RPMI7951 (cell line): ENCODE measurements at regions not wholly inside any gene's neighbourhood (a gene's known extent, or its start where the extent isn't known, plus 50 kb on each side); places are given as distances from the start of the nearest gene placed in this dataset.

Experiments used
- DNase-seq: peaks from one replicate; pipeline ENCODE4 v3.0.0-alpha.2; 2012; ENCODE audit warnings: low read depth

DNA sequence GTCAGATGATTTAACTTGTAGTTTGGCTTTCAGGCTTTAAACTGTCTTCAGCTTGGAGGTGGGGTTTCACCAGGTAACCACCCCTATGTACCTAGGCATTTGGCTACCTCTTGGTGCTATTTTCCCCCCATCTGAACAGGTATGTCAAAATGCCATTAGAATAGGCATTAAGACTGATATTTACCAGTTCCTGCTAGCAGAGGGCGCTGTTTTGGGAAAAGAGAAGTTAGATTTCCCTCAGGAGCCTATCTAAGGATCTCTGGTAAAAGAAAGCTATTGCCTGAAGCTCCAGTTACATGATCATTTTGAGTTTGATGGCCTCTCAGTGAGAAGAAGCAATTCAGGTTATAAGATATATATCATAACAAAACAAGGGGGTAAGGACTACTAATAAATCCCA is 879.1 kb downstream of the SH3BGRL start:
- no peak for DNase-seq

DNA sequence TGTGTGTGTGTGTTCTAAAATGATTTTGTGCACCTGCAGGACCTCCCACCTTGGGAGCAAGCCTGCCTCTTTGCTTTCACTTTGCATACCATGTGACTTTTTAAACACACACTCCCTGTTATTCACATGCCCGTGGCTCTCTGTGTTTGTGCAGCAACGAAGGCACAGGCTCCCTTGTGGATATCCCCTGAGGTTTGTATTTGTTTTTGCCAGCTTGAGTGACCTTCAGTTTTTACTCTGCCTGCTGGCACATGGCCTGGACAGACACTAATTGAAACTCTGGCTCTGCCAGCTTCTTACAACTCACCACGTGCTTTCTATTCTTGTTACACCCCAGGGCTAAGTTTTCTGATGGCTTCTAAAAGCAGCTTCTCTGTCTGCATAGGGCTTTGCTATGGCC is 885.8 kb downstream of the SH3BGRL start:
- DNase-seq = peak; percentile 26

DNA sequence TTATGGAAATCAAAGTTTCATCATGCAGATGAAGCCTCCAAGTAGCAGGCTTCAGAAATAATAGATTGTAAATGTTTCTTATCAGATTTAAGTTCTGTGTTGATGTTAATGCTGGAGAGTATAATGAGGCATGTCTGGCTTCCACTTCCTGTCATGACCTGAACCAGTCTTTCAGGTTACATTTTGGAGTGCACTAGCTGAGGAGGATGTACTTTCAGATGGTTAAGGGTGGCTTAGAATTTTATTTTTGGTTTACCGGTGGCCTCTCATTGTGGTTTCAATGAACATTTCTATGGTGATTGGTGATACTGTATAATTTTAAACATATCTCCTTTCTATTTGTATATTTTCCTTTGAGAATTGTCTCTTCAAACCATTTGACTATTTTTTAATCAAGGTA is 890.4 kb downstream of the SH3BGRL start:
- no peak for DNase-seq

DNA sequence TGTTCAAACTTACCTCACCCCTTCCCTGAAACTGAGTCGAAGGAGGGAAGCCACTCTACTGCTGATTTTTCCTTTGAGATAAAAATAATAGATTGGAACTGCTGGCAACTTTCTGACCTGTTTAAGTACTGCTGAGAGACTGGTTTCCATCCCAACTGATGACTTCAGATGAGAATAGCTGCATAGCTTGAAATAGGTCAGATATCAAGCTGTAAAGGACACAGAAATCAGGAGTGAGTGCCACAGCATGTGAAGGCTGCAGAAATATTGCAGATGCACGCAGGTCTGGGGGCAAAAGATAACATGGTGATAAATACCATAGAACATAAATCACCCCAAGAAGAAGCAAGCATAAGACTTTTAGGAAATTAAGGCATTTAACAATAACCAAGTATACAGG is 923.2 kb downstream of the SH3BGRL start:
- no peak for DNase-seq

DNA sequence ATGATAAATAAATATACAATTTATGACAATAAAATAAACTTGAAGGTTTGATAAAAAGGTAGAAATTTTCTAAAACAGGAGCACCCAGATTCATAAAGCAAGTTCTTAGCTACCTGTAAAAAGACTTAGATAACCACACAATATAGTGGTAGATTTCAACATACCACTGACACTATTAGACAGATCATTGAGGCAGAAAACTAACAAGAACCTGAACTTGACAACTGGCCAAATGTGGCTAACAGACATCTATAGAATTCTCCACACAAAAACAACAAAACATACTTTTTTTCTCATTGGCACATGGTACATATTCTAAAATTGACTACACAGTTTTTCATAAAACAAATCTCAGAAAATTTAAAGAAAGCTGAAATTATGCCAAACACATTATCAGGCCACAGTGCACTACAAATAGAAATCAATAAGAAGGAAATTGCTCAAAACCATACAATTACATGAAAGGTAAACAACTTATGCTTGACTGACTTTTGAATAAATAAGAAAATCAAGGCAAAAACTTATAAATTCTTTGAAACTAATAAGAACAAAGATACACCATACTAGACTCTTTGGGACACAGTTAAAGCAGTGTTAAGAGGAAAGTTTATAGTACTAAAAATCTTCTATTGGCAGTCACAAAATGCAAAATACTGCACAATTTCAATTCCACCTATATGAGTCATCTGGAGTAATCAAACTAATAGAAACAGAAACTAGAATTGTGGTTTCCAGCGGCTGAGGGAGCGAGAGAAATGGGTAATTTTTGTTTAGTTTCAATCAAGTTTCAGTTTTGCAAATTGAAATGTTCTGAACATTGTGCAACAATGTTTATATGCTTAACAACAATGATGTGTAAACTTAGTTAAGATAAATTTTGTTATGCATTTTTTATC is 925.6 kb downstream of the SH3BGRL start:
- peak; percentile 21 for DNase-seq

GRCh38 chrX:82134378-82134777 is 932.5 kb downstream of the SH3BGRL start:
- DNase-seq = peak; percentile 57

DNA sequence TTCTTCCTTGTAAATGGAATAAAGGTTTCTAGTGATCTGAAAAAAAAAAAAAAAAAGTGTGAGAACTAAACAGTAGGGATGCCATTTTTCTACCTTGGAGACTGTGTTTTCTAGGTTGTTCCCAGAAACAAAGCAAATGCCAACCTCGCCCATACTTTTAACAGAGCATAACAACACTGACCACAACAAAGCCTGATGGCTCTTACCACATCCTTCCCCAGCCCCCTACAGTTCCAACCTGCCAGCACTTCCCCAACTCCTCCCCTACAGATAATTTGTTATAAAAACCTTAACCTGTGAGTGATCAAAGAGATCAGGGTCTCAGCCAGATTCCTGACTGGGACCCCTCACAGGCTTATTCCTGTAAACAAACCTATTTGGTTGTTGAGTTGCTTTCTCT is 940.0 kb downstream of the SH3BGRL start:
- peak; percentile 45 for DNase-seq

DNA sequence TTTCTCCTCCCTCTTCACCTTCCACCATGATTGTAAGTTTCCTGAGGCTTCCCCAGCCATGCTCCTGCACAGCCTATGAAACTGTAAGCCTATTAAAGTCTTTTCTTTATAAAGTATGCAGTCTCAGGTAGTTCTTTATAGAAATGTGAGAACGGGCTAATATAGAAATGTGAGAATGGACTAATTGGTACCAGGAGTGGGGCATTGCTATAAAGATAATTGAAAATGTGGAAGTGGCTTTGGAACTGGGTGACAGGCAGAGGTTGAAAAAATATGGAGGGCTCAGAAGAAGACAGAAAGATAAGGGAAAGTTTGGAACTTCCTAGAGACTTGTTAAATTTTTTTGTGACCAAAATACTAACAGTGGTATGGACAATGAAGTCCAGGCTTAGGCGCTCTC is 959.3 kb downstream of the SH3BGRL start:
- DNase-seq = no peak

- DNase-seq = peak; percentile 69
Measured at GRCh38 chrX:82163701-82164100, 961.8 kb downstream of the SH3BGRL start.

DNA sequence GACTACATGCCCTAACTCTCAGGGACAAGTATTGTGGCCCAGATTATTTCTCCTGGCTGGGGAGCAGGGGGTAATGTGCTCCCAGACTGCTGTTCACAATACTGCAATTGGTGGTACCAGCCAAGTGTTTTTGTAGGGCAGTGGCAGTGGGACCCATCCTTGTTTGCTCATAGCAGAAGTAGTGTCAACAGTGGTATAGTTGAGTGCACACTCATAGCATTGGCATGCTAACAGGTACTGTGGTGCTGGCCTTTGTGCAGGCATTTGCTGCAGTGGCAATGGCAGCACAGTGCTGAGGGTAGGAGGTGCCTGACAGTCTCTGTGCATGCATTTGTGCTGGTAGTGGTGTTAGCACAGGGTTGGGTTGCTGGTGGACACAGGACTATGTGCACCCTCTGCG is 995.0 kb downstream of the SH3BGRL start:
- DNase-seq = no peak

- no peak for DNase-seq
Measured at GRCh38 chrX:82208975-82209374, 1007.1 kb downstream of the SH3BGRL start.

- peak; percentile 20 for DNase-seq
Measured at GRCh38 chrX:82218361-82218760, 1016.5 kb downstream of the SH3BGRL start.

- no peak for DNase-seq
Measured at GRCh38 chrX:82219129-82219528, 1017.2 kb downstream of the SH3BGRL start.

DNA sequence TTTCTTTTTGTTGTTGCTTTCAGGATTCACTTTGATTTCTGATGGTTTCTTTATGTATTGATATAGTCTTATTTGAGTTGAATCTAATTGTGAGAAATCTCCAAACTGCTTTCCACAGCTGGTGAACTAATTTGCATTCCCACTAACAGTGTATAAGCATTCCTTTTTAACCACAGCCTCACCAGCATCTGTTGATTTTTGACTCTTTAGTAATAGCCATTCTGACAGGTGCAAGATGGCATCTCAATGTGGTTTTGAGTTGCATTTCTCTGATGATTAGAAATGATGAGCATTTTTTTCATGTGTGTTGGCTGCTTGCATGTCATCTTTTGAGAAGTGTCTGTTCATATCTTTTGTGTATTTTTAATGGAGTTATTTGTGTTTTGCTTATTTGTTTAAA is 1023.1 kb downstream of the SH3BGRL start:
- no peak for DNase-seq

DNA sequence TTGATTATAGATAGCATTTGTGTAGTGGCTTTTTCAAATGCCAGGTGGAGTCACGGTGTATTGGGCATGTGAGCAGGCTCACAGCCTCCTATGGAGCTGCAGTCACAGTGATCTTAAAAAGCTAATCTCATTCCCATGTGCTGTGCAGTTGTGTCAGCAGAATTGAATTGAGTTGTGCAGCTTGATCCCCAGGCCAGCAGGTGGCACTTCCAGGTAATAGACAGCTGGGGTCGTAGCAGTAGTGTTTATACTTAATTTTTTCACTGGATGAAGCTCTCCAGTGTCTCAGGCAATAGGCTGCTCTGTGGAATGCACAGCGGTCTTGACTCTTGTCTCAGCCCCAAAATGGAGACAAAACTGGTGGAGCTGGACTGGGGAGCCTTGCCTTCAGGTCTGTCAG is 1028.1 kb downstream of the SH3BGRL start:
- no peak for DNase-seq

DNA sequence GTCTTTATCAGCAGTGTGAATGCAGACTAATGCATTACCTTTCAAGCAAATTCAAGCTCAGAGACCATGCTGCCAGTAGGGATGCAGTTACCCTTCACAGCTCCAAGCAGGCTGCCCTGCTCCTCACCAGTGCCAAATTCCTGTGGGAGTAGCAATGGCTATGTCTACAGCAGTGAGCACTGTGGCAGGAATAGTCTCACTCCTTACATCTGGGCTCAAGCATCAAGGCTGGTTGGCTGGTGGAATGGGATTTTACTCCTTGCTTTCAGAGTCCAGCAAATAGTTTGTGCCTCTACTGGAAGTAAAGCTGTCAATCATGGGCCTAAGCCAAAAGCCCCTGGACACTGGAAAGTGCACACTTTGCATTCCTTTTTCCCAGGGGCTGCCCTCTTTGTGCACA is 1030.8 kb downstream of the SH3BGRL start:
- no peak for DNase-seq

DNA sequence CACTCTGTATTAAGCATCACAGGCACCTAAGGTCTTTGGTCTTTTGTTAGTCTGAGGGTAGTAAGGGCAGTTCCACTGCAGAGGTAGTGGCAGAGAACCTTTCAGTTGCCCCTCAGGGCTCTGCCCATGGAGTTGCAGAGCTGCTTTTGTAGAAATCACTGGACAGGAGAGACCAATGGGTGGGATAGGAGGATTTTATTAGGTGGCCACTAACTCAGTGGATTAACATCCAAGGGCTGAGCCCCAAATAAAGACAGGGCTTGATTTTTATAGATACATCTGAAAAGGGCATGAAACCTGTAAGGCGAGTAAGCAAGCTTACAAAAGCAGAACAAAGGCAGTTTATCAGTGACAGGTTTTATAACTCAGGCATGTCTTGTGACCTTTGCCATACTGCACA is 1035.4 kb downstream of the SH3BGRL start:
- DNase-seq = no peak
